NCI-H82 treated with DMSO at 0.1 percent for 48 hours (cell line): ENCODE measurements at regions not wholly inside any gene's neighbourhood (a gene's known extent, or its start where the extent isn't known, plus 50 kb on each side); places are given as distances from the start of the nearest gene placed in this dataset.
"Not testable (repeated sequence)": the region's sequence is repeated elsewhere in the genome, so short reads cannot be mapped to it uniquely, and the experiment has no call there.

Source experiments
- DNase-seq: peaks from one replicate; lab custom pipeline; 2025; ENCODE audit not compliant: unreplicated experiment; lab: John Stamatoyannopoulos, UW

DNA sequence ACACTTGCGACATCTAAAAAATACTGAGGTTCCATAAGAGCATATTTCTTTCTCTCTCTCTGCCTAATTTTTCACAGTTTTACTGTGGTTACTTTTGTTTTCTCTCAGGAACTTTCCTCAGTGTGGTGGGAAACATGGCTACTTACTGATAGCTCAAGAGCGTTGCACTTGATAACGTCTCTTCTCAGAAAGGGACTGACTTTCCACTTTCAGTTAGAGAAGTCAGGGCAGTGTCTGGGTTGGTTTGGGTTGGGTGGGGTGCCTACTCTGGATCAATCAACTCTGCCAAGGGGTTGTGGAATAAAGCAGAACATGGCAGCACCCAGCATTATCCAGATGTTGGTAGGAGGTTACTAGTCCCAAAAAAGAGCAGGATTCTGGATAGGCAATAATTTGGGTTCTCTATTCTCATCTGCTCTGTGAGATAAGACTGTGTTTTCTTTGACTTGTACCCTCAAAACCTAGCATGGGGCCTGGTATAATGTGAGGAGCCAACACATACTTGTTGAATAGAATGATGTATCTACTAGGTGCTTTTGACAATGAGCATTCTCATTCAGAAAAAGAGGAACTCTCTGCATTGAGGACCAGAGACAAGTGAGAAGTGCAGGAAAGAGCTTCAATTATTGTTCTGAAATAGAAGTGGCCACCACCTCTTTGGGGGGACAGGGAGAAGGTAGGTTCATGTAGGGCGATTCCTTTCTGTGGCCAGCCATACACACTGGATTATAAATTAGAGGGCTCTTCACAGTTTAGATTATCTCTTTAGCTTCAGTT, 315.7 kb downstream of the REEP3 start:
- DNase-seq = no peak

DNA sequence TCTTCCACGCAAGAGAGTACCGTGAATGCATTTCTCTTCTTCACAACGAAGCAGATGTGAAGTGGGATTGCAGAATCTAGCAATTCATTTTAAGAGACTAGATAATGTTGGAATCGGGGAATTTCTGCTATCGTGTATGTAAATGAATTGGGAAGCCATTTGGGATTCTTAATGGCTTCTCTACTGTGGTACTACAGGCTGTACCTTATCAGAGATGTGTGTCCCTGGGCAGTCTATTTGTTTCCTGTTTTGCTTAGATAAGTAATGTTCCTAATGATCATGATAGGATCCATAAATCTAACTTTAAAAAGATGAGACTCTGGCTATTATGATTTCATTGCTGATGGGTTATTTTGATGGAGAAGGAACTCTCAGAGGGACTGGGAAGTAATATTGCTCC, 320.6 kb downstream of the REEP3 start:
- no peak for DNase-seq

DNA sequence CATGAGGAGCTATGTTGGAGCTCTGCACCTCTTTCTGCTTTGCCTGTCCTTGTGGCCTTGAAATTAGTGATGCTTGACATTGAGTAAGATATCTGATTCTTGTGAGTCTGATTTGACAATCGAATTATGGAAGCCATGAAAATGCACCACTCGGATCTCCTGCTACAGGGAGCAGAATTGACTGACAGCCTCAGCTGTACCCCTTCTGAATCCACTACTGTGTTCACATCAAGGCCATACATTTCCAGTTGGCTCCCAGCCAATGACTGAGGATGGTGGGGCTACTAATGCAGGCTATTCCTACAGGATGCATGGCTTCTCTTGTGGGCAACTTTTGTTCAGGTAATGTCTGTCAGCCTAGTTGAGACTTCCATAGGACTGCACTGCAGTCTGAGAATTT, 321.9 kb downstream of the REEP3 start:
- no peak for DNase-seq

DNA sequence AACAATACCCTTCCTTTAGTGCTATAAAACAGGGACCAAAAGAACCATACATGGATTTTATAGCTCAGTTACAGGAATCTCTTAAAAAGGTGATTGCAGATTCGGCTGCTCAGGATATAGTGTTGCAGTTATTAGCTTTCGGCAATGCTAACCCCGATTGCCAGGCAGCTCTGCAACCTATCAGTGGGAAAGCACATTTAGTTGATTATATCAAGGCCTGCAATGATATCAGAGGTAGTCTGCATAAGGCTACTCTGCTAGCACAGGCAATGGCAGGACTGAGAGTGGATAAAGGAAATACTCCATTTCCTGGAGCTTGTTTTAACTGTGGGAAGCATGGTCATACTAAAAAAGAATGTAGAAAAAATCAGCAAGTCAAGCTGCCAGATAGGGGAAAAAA, 327.7 kb downstream of the REEP3 start:
- DNase-seq = not testable (repeated sequence)

DNA sequence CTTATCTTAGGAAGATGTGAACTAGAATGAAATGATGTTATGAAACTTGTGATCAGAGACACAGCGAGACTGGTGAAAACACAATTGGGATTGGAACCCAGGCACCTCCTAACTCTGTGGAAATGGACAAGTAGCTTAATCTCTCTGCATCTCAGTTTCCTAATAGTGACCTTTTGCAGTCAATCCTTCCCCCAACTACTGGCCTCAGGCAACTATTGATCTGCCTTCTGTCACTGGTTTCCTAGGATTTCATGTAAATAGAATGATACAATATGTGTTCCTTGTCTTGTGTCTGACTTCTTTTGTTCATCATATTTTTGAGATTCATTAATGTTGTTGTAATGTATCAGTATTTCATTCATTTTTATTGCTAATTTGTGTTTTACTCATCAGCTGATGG, 341.7 kb downstream of the REEP3 start:
- DNase-seq = no peak

DNA sequence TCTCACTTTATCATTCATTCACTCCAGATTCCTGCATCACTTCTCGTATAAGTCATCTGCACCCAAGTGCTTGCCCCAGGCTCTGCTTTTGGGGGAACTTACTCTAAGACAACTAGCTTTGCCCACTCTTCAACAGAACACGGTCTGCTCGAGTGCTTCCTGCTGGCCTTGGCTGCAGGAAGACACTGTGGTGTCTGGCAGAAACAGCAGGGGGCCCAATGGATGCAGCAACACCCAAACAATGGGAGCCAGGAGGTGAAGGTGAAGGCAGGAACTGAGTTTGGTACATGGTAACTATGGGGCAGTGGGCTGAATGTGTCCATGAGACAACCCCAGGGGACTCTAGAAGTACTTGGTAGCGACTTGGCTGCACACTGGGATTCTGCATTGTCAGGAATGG, 344.0 kb downstream of the REEP3 start:
- no peak for DNase-seq

DNA sequence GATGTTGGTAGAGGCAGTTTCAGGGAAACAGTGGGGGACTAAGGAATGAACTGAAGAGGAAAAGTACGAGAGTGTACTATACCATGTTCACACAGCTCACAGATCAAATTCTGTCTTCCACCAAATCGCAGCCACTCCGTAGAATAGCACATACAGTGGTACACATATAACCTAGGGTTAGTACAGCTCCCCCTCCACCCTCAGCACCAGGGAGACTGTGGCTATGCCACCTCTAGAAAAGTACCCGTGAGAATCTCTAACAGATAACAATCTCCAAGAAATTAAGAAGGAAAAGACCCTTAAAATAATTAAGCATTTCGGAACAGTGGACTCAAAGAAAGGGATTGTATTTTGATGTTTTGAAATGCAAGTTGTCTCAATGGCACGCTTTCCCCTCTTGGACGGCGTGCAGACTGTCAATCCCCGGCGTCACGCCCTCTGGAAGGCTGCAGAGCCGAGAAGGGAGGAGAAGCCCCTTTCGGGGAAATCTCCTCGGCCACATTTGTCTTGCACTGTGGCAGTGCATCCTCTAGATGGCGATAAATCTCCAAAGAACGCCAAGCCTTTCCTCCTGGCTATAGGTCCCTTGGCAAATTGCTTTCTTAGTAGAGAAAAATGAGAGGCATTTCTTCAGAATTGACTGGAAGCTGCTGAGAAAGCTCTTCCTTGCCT, 345.0 kb downstream of the REEP3 start:
- peak; percentile 56 for DNase-seq

DNA sequence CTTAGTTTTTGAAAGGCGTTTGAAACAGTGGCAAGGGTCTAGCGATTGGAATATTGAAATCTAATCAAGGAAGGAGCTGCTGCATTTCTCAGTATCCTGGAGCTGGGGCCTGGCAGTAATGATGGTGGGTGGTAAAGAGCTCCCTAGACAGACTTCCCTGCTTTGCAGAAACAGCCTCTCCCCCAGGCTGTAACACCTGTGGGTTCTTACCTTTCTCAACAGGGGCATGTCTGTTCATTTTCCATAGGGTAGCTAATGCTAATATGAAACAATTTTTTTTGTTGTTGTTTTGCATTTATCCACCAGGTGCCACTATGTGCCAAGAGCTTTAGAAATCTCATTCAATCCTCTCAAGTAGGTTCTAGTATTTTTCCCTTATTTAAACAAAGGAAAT, 345.5 kb downstream of the REEP3 start:
- DNase-seq = no peak

DNA sequence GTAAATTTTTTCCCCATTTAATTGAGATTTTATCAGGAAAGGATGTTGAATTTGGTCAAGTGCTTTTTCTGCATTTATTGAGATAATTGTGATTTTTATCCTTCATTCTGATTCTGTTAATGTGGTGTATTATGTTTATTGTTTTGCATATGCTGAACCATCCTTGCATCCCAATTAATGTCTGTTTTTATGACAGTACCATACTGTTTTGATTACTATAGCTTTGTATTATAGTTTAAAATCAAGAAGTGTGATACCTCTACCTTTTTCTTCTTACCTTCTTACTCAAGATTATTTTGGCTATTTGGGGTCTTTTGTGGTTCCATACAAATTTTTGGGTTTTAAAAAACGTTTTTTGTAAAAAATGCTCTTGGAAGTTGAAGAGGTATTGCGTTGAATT, 357.2 kb downstream of the REEP3 start:
- no peak for DNase-seq

DNA sequence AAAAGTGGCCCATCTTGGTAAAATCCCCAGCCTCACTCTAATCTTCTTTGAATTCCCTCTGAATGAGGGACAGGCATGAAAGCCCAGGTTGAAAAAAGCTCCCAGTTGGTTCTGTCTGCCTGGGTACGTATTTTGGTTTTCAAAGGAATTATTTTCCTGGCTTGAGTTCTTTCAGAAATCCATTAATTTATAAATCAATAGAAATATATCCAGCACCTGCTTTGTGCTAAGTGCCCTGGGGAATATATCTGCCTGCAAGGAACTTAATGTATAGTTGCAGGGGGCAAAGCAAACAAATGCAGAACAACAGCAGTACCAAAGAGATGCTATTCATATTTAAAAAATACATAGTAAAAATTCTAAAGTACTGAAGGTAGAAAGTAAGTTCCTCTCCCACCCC, 362.7 kb downstream of the REEP3 start:
- no peak for DNase-seq

DNA sequence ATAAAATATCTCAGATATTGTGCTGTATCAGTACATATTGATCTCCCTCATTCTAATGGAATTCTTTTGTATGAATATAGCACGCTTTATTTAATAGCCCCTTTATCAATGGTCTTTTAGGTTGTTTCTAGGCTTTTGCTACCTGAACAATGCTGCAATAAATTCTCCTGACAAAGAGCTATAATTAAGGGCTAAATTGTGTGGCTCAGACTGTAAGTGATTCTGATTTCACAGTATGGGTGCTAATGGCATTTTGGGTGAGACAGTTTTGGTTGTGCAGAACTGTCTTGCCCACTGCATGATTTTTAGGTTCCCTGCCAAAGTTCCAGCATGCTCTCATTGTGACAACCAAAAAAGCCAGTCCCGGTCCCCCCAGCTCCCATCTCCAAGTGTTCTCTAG, 363.2 kb downstream of the REEP3 start:
- DNase-seq = no peak

DNA sequence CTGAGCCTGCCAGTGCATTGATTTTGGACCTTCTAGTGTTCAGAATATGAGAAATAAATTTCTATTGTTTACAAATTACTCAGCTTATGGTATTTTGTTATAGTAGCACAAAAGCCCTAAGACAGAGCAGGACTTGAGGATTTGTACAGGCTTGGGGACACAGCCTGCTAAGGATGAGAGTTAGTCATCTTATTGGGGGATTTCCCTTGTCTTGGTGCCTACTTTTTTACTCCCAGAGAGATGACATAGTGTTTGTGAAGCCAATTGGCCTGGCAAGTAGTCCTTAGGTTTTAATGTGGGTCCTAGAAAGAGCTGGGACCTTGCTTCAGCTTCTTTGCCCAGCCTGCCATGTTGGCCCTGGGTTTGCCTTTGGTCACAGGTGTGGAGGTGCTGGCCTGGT, 364.0 kb downstream of the REEP3 start:
- DNase-seq = no peak

DNA sequence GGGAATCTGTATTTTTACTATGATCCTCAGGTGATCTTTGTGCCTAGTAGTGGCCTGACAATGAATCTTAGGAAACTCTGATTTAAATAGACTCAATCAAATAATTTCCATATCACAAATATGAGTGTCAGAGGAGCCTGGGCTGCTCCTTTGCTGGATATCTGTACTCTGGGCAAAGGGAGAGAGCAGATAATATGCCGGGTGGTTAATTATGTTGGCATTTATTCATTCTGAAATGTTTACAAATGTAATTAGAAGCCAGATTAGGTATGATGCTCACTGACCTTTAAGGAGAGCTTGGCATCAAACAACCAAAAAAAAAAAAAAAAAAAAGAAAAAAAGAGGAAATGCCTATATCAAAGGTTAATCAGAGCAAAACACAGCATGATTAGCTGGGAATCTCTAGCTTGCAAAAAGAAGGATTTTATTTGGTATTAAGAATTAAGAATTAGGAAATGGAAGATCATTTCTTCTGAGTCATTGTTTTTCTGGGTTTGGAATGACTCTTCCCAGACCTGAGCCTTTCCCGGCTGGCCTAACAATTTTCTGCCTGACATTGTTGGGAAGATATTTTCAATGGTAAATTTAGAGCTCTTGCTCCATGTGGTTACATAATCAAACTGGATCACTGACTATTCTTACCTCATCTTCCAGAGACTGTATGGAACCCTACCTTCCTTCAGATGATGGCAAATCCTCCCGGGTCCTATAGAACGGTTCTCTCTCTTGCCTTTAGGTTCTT, 365.3 kb downstream of the REEP3 start:
- DNase-seq = no peak

DNA sequence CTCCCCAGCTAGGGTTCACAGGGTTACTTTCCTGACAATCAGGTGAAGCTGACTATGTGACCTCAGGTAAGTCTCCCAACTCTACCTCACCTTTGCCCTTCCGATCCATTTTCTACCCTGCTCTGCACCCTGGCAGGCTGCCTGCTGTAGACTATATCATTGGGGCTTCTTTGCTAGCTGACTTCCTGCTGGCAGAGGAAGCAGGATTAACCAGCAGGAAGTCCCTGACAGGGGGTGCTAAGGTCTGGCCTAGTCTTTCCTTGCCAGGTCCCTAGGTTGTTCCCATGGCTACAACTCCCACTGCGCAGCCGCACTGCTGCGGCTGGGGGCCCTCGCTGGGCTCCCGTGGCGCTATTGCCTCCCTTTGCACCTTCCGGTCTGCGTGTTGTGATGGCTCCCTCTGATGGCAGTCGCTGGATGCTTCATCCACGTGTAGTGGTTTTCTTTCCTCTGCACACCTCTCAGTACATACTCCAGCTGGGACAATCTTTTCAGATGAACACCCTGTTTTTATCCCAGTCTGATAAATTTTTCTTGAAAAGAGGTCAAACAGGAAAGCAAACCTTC, 365.9 kb downstream of the REEP3 start:
- no peak for DNase-seq

DNA sequence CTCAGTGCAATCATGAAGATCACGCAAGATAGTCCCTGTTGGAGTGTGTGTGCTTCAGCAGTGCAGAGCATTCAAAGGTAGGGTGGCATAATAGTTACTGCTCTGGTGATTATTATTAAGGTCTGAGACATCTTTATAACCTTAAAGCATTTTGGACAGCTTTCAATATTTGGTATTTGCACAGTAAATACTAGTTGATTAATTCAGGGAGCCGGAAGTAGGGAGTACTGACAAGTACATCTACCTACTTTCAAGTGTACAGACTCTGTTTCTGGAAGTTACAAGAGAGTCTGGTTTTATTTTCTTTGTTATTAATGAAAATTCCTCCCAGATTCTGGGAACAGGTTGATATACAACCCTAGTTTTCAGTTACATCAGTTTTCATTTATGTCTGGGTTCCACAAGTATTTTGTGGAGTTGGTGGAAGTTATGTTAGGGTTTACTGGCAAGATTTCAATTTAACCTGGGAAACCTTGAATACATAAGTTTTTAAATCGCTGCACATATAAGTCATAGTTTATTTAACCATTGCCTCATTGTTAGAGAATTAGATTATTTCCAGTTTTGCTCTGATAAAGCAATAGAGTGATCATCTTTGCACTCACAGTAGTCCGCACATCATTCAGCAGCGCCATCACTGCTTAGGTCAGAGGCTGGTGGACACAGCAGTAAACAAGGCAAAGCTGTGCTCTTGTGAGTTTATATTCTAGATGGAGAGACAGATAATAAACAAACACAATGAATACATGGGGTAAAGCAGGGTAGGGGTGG, 366.6 kb downstream of the REEP3 start:
- DNase-seq = no peak

DNA sequence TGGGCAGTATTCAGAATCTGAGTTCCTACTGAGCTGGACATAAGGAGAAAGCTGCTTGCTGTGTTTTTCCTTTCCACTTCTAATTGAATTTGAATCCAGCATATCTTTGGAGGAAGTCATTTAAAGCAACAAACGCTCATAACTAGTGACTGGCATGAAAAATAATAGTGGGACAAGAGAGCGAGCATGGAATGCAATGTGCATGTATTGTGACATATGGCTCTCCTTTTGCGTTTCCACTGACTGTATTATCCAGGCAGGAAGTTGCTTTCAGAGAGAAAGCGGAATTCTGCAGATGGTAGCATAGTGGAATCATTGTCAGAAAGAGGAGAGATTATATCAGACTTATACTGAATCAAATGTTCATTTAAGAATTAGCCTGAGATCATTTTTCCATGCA, 368.6 kb downstream of the REEP3 start:
- no peak for DNase-seq

DNA sequence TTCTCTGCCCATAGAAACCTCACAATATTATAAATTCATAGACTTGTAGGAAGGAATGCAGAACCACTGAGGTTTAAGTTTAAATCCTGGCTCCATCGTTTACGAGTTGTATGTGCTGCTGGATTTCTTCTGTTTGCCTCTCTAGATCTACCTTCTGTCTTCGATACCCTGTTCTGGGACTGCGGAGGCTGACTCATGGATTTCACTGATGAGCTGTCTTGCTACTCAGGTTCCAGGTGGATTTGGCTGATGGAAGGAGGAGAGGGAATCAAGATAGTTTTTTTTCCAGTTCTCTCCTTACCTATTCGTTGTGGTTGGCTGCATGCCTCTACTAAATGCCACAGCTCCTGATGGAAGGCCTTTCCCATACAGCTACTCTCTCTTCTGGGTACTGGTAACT, 375.8 kb downstream of the REEP3 start:
- DNase-seq = no peak

DNA sequence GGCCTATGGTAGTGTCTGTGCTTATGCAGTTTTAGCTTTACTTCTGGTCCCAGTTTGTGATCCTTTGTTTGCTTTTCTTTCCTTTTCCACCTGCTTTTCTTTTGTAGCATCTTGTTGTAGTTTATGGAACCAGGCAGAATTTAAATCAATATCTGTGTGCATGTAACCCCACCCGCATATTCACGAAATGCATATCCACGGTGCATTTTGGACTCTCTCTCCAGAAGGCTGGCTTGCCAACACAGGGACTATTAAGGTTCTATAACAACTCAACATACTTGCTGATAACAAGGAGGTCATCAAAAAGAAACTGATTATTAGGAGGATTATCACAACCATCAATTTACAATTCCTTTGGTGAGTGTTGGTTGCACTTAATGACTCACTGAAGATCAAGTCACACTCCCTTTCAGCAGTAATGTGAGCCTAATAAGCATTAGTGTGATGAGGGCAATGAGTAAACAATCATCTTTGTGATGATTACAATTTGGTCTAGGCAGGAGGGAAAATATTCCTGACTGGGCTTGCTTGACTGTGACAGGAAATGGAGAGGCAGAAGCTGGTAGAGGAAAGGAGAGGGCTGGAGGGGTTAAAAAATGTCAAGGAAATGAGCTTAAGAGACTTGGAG, 378.6 kb downstream of the REEP3 start:
- peak; percentile 62 for DNase-seq

DNA sequence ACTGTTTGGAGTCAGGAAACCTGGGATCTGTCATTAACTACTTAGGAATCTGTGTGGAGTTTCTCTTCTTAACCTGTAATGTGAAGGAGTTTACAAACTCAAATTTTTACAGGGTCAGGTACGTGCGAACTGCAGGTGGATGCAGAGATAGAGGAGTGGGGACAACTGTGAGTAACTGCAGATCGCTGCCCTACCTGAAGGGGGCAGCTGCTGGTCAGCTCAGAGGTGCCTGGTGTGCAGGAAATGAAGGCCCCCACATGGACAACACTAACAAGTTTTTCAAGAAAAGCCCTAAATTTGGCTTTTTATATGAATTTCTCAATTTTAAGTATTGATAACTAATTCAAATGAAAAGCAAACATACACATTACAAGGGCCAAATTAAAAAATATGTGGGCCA, 380.0 kb downstream of the REEP3 start:
- DNase-seq = no peak

DNA sequence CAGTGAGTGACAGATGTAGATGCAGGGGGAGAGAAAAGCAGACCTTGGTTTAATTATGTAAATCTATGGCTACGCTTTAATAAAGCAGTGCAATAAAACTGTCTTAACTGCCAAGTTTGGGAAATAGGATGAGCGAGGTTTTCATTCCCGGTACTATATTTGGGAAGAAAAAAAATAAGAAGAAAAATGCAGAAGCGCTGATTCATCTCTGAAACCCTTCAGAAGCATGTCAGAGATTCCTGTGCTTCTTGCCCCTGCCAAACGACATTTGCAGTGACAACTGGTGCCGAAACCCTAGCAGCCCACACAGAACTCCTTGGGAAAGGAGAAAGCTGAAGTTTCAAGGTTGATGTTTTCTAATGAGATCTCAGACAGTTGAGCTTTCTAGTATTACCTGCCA, 380.7 kb downstream of the REEP3 start:
- DNase-seq = no peak

DNA sequence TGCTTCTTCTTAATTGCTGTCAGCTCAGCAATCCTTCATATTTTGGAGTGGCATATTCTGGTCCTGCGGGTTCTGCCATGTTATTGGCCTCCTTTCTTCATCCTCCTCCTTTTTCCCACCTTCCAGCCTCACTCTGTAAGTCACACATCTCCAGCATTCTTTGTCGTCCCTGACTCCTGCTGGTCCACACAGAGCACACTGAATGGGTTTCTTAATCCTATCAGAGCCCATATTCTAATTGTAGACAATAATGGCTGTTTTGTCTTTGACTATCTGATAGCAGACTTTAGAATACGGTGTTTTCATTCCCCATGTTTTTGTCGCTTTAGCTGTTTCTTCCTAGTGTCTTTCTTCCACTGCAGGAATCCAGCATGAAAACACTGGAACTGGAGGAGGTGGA, 389.6 kb downstream of the REEP3 start:
- no peak for DNase-seq
